ENCODE measurements at regions not wholly inside any gene's neighbourhood (a gene's known extent, or its start where the extent isn't known, plus 50 kb on each side); places are given as distances from the start of the nearest gene placed in this dataset.

DNA sequence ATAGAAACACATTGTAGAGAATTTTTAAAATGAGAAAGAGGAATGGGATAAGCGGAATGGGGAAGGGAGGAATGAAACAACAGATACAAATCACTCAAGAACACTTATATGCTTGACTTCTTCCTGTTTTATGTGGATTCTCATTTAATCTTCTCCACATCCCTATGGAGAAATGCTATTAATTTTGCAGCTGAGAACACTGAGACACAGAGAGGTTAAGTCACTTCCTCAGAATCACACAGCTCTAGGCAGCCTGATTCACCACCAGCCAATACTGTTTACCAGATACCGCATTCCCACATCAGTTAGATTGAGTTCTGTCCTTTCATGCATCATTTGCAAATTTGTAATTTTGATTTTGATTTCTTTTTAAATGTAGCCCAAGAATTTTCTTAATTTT is 170.5 kb downstream of the SH2D4B start:
- TF ChIP-seq, protein P1, sequence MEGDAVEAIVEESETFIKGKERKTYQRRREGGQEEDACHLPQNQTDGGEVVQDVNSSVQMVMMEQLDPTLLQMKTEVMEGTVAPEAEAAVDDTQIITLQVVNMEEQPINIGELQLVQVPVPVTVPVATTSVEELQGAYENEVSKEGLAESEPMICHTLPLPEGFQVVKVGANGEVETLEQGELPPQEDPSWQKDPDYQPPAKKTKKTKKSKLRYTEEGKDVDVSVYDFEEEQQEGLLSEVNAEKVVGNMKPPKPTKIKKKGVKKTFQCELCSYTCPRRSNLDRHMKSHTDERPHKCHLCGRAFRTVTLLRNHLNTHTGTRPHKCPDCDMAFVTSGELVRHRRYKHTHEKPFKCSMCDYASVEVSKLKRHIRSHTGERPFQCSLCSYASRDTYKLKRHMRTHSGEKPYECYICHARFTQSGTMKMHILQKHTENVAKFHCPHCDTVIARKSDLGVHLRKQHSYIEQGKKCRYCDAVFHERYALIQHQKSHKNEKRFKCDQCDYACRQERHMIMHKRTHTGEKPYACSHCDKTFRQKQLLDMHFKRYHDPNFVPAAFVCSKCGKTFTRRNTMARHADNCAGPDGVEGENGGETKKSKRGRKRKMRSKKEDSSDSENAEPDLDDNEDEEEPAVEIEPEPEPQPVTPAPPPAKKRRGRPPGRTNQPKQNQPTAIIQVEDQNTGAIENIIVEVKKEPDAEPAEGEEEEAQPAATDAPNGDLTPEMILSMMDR (IDR thresholded peaks at IDR 0.05), result no peak
- no peak for TF ChIP-seq POLR2A (IDR thresholded peaks at IDR 0.05)

Data from lower leg skin (tissue), 3 donors.